ENCODE measurements at regions not wholly inside any gene's neighbourhood (a gene's known extent, or its start where the extent isn't known, plus 50 kb on each side); places are given as distances from the start of the nearest gene placed in this dataset.

GRCh38 chr18:43211059-43211458, 66.2 kb downstream of the SYT4 start:
- TF ChIP-seq, protein P1, sequence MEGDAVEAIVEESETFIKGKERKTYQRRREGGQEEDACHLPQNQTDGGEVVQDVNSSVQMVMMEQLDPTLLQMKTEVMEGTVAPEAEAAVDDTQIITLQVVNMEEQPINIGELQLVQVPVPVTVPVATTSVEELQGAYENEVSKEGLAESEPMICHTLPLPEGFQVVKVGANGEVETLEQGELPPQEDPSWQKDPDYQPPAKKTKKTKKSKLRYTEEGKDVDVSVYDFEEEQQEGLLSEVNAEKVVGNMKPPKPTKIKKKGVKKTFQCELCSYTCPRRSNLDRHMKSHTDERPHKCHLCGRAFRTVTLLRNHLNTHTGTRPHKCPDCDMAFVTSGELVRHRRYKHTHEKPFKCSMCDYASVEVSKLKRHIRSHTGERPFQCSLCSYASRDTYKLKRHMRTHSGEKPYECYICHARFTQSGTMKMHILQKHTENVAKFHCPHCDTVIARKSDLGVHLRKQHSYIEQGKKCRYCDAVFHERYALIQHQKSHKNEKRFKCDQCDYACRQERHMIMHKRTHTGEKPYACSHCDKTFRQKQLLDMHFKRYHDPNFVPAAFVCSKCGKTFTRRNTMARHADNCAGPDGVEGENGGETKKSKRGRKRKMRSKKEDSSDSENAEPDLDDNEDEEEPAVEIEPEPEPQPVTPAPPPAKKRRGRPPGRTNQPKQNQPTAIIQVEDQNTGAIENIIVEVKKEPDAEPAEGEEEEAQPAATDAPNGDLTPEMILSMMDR (IDR thresholded peaks at IDR 0.05; ENCODE audit: low read length) = no peak
- TF ChIP-seq EZH2phosphoT487 (IDR thresholded peaks at IDR 0.05; ENCODE audit: low read length) = no peak

Measured in MM.1S (cell line).